ENCODE measurements at regions not wholly inside any gene's neighbourhood (a gene's known extent, or its start where the extent isn't known, plus 50 kb on each side); places are given as distances from the start of the nearest gene placed in this dataset.
"Not testable (repeated sequence)": the region's sequence is repeated elsewhere in the genome, so short reads cannot be mapped to it uniquely, and the experiment has no call there.

DNA sequence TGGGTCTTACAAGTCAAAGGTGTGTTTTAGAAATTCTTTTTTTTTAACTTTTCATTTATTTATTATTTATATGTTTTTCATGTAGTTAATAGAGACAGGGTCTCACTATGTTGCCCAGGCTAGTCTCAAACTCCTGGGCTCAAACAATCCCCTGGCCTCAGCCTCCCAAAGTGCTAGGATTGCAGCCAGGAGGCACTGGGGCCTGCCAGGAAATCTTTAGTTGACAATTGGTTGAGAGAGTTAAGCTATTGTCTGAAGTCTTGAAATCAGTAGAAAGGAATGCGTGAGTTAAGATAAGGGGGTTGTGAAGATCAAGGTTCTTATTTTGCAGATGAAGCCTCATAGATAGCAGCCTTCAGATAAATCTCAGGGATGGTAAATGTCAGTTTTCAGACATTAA lies 245.4 kb upstream of the GALNT17 start:
- no peak overlapping the region for H3K4me3 ChIP-seq (ENCODE audit: low read depth, low read length)
- TF ChIP-seq, protein P1, sequence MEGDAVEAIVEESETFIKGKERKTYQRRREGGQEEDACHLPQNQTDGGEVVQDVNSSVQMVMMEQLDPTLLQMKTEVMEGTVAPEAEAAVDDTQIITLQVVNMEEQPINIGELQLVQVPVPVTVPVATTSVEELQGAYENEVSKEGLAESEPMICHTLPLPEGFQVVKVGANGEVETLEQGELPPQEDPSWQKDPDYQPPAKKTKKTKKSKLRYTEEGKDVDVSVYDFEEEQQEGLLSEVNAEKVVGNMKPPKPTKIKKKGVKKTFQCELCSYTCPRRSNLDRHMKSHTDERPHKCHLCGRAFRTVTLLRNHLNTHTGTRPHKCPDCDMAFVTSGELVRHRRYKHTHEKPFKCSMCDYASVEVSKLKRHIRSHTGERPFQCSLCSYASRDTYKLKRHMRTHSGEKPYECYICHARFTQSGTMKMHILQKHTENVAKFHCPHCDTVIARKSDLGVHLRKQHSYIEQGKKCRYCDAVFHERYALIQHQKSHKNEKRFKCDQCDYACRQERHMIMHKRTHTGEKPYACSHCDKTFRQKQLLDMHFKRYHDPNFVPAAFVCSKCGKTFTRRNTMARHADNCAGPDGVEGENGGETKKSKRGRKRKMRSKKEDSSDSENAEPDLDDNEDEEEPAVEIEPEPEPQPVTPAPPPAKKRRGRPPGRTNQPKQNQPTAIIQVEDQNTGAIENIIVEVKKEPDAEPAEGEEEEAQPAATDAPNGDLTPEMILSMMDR (IDR thresholded peaks at IDR 0.05; ENCODE audit: low read depth, low read length): no peak
- DNase-seq (ENCODE audit: low read depth, low spot score): no peak
- in situ Hi-C loops (cut with HindIII; ENCODE audit: low sequenced_read_pairs): no loop called here

GRCh38 chr7:70887186-70887585 lies 244.8 kb upstream of the GALNT17 start:
- TF ChIP-seq, protein P1 (IDR thresholded peaks at IDR 0.05; ENCODE audit: low read depth, low read length): no peak
- in situ Hi-C loops (cut with HindIII; ENCODE audit: low sequenced_read_pairs): no loop called here
- DNase-seq (ENCODE audit: low read depth, low spot score): no peak
- no peak overlapping the region for H3K4me3 ChIP-seq (ENCODE audit: low read depth, low read length)

- TF ChIP-seq, protein P1 (IDR thresholded peaks at IDR 0.05; ENCODE audit: low read depth, low read length): no peak
- in situ Hi-C loops (cut with HindIII; ENCODE audit: low sequenced_read_pairs): no loop called here
- no peak overlapping the region for H3K4me3 ChIP-seq (ENCODE audit: low read depth, low read length)
- no peak for DNase-seq (ENCODE audit: low read depth, low spot score)
Observed at GRCh38 chr7:70890147-70890969, 241.6 kb upstream of the GALNT17 start.

DNA sequence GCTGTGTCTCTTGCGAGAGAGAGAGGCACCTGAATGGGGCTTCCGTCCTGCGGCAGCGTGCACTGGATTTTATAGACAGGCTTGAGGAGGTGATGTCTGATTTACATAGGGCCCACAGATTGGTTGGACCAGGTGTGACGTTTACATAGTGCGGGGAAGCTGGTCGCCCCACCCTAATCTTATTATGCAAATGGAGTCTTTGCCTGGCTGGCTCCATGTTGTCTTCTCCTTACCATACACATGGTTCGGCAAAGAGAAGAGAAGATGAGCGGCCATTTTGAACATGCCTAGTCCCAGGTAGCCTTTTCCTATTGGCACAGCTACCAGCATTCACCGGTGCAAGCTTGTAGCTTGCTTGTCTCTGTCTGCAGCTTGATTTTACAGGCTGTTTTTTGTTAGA lies 238.5 kb upstream of the GALNT17 start:
- in situ Hi-C loops (cut with HindIII; ENCODE audit: low sequenced_read_pairs): no loop called here
- H3K4me3 ChIP-seq (ENCODE audit: low read depth, low read length): no peak overlapping the region
- TF ChIP-seq, protein P1 (IDR thresholded peaks at IDR 0.05; ENCODE audit: low read depth, low read length): no peak
- DNase-seq (ENCODE audit: low read depth, low spot score): no peak

GRCh38 chr7:70893971-70894715 lies 237.8 kb upstream of the GALNT17 start:
- in situ Hi-C loops (cut with HindIII; ENCODE audit: low sequenced_read_pairs): no loop called here
- H3K4me3 ChIP-seq (ENCODE audit: low read depth, low read length): no peak overlapping the region
- TF ChIP-seq, protein P1 (IDR thresholded peaks at IDR 0.05; ENCODE audit: low read depth, low read length): no peak
- DNase-seq (ENCODE audit: low read depth, low spot score): no peak

GRCh38 chr7:70894799-70895198 lies 237.1 kb upstream of the GALNT17 start:
- no peak overlapping the region for H3K4me3 ChIP-seq (ENCODE audit: low read depth, low read length)
- no peak for DNase-seq (ENCODE audit: low read depth, low spot score)
- TF ChIP-seq, protein P1 (IDR thresholded peaks at IDR 0.05; ENCODE audit: low read depth, low read length): no peak
- in situ Hi-C loops (cut with HindIII; ENCODE audit: low sequenced_read_pairs): no loop called here

GRCh38 chr7:70895337-70896200 lies 236.4 kb upstream of the GALNT17 start:
- in situ Hi-C loops (cut with HindIII; ENCODE audit: low sequenced_read_pairs); H3K4me3 ChIP-seq (ENCODE audit: low read depth, low read length); DNase-seq (ENCODE audit: low read depth, low spot score): not testable (repeated sequence)

All from astrocyte of the spinal cord (primary cell).